ENCODE measurements at regions not wholly inside any gene's neighbourhood (a gene's known extent, or its start where the extent isn't known, plus 50 kb on each side); places are given as distances from the start of the nearest gene placed in this dataset.

GRCh38 chr11:25779033-25779432 is 552.9 kb upstream of the ANO3 start:
- in situ Hi-C loops (cut with HindIII; ENCODE audit: low pct_unique_long_range_greater_than_20kb, low sequenced_read_pairs) (no loop called here), intact Hi-C loops (cut with micrococcal nuclease; ENCODE audit: unreplicated experiment) (no loop called here)
- H3K9me3 ChIP-seq (ENCODE audit: control insufficient read depth, insufficient read depth, low read depth, low read length), result no peaks in the 10 kb centered on the region
- no peak overlapping the region for H3K27ac ChIP-seq (ENCODE audit: low read length)
- CTCF ChIA-PET, result no interaction called here
- no peak overlapping the region for H3K4me3 ChIP-seq (ENCODE audit: low read depth in 2 of 2, low read length in 2 of 2)
- POLR2A ChIA-PET, result no interaction called here
- no peaks in the 10 kb centered on the region for H3K36me3 ChIP-seq (ENCODE audit: control insufficient read depth, insufficient read depth, low read length)
- TF ChIP-seq CTCF (IDR thresholded peaks at IDR 0.05) (no peak), POLR2AphosphoS5 (IDR thresholded peaks at IDR 0.05; ENCODE audit: low read depth, low read length) (no peak), TCF7L2 (IDR thresholded peaks at IDR 0.05; ENCODE audit: low read depth, low read length) (no peak), SIN3A (IDR thresholded peaks at IDR 0.05; ENCODE audit: borderline replicate concordance, insufficient read depth, low read depth, low read length) (no peak)
- TF ChIP-seq, protein P1, sequence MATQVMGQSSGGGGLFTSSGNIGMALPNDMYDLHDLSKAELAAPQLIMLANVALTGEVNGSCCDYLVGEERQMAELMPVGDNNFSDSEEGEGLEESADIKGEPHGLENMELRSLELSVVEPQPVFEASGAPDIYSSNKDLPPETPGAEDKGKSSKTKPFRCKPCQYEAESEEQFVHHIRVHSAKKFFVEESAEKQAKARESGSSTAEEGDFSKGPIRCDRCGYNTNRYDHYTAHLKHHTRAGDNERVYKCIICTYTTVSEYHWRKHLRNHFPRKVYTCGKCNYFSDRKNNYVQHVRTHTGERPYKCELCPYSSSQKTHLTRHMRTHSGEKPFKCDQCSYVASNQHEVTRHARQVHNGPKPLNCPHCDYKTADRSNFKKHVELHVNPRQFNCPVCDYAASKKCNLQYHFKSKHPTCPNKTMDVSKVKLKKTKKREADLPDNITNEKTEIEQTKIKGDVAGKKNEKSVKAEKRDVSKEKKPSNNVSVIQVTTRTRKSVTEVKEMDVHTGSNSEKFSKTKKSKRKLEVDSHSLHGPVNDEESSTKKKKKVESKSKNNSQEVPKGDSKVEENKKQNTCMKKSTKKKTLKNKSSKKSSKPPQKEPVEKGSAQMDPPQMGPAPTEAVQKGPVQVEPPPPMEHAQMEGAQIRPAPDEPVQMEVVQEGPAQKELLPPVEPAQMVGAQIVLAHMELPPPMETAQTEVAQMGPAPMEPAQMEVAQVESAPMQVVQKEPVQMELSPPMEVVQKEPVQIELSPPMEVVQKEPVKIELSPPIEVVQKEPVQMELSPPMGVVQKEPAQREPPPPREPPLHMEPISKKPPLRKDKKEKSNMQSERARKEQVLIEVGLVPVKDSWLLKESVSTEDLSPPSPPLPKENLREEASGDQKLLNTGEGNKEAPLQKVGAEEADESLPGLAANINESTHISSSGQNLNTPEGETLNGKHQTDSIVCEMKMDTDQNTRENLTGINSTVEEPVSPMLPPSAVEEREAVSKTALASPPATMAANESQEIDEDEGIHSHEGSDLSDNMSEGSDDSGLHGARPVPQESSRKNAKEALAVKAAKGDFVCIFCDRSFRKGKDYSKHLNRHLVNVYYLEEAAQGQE (IDR thresholded peaks at IDR 0.05; ENCODE audit: insufficient read depth in 1 of 2, low read depth in 2 of 2, low read length in 1 of 2), result no peak
- H3K27me3 ChIP-seq (ENCODE audit: control insufficient read depth, insufficient read depth, low read length), result no peaks in the 10 kb centered on the region
- no peak for DNase-seq (ENCODE audit: low read depth, low spot score)
- H3K4me1 ChIP-seq (ENCODE audit: control insufficient read depth, insufficient read depth, low read length), result no peaks in the 10 kb centered on the region
- BruUV-seq (replicated peaks), result no TSS peak
- no peak for ATAC-seq

DNA sequence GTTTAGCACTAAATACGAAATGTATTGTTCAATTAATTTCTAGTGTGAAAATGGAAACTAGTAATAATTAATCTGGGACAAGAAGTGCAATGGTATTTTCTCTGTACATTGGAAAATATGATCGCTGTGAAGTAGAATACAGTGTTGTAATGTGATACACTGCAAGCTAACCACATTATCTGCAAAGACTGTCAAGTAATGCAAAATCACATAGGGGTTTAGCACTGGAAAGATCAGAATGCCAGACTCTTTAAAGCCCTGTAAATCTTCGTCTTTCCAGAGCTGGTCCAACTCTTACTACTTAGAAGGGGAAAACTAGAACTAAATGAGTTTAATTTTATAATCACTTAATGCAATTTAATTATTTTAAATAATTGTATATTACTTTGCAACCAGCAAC is 544.5 kb upstream of the ANO3 start:
- CTCF ChIA-PET, result no interaction called here
- Histone ChIP-seq H3K4me1 (ENCODE audit: control insufficient read depth, insufficient read depth, low read length) (no peaks in the 10 kb centered on the region), H3K9me3 (ENCODE audit: control insufficient read depth, insufficient read depth, low read depth, low read length) (no peaks in the 10 kb centered on the region), H3K27ac (ENCODE audit: low read length) (no peak overlapping the region), H3K36me3 (ENCODE audit: control insufficient read depth, insufficient read depth, low read length) (no peaks in the 10 kb centered on the region), H3K27me3 (ENCODE audit: control insufficient read depth, insufficient read depth, low read length) (no peaks in the 10 kb centered on the region), H3K4me3 (ENCODE audit: low read depth in 2 of 2, low read length in 2 of 2) (no peak overlapping the region)
- TF ChIP-seq CTCF (IDR thresholded peaks at IDR 0.05) (no peak), TCF7L2 (IDR thresholded peaks at IDR 0.05; ENCODE audit: low read depth, low read length) (no peak), SIN3A (IDR thresholded peaks at IDR 0.05; ENCODE audit: borderline replicate concordance, insufficient read depth, low read depth, low read length) (no peak), POLR2AphosphoS5 (IDR thresholded peaks at IDR 0.05; ENCODE audit: low read depth, low read length) (no peak)
- TF ChIP-seq, protein P1 (IDR thresholded peaks at IDR 0.05; ENCODE audit: insufficient read depth in 1 of 2, low read depth in 2 of 2, low read length in 1 of 2), result no peak
- ATAC-seq (no peak), DNase-seq (ENCODE audit: low read depth, low spot score) (no peak)
- in situ Hi-C loops (cut with HindIII; ENCODE audit: low pct_unique_long_range_greater_than_20kb, low sequenced_read_pairs) (no loop called here), intact Hi-C loops (cut with micrococcal nuclease; ENCODE audit: unreplicated experiment) (no loop called here)
- POLR2A ChIA-PET, result no interaction called here
- BruUV-seq (replicated peaks), result no TSS peak
